T-helper 2 cell treated with Interferon-gamma antibody and Interleukin-4, amounts not matched to agents 5 μg/mL and 100 μg/mL, for 36 hours (primary cell): ENCODE measurements at regions not wholly inside any gene's neighbourhood (a gene's known extent, or its start where the extent isn't known, plus 50 kb on each side); places are given as distances from the start of the nearest gene placed in this dataset.
"Not testable (repeated sequence)": the region's sequence is repeated elsewhere in the genome, so short reads cannot be mapped to it uniquely, and the experiment has no call there.

Source experiments
- DNase-seq: peaks from one replicate; pipeline ENCODE4 v3.0.0; 2021; ENCODE audit warnings: low spot score
- H3K27ac Mint-ChIP-seq: one replicate; pipeline ENCODE4 v1.8.0; 2021; ENCODE audit warnings: mild to moderate bottlenecking, mixed read lengths
- H3K27me3 Mint-ChIP-seq: one replicate; pipeline ENCODE4 v1.8.0; 2021; ENCODE audit warnings: low read depth, mixed read lengths
- H3K36me3 Mint-ChIP-seq: one replicate; pipeline ENCODE4 v1.8.0; 2021; ENCODE audit warnings: low read depth, mixed read lengths
- H3K4me1 Mint-ChIP-seq: one replicate; pipeline ENCODE4 v1.8.0; 2021; ENCODE audit warnings: low read depth, mixed read lengths
- H3K4me3 Mint-ChIP-seq: one replicate; pipeline ENCODE4 v1.8.0; 2022; ENCODE audit warnings: mild to moderate bottlenecking, moderate library complexity, mixed read lengths
- H3K9me3 Mint-ChIP-seq: one replicate; pipeline ENCODE4 v1.8.0; 2021; ENCODE audit warnings: mixed read lengths

GRCh38 chr13:34383728-34384127 is 558.3 kb upstream of the NBEA start:
- no peaks in the 10 kb centered on the region for H3K36me3 Mint-ChIP-seq
- no peaks in the 10 kb centered on the region for H3K4me1 Mint-ChIP-seq
- no peak overlapping the region for H3K4me3 Mint-ChIP-seq

DNA sequence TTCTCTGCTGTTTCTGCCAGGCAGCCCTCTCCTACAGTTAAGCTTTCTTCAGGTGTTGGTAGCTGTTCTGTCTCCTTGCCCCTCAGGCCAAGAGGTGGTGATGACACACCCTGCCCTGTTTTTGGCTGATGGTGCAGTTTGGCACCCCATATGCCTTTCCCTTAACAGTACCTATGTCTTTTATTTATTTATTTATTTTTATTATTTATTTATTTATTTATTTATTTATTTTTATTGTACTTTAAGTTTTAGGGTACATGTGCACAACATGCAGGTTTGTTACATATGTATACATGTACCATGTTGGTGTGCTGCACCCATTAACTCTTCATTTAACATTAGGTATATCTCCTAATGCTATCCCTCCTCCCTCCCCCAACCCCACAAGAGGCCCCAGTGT is 555.8 kb upstream of the NBEA start:
- not testable (repeated sequence) for H3K4me3 Mint-ChIP-seq, H3K27ac Mint-ChIP-seq, H3K36me3 Mint-ChIP-seq, DNase-seq, H3K27me3 Mint-ChIP-seq, H3K9me3 Mint-ChIP-seq, H3K4me1 Mint-ChIP-seq

More at GRCh38 chr13:34383728-34384127, 558.3 kb upstream of the NBEA start:
- no peak for DNase-seq
- H3K27ac Mint-ChIP-seq = no peak overlapping the region
- H3K9me3 Mint-ChIP-seq = peaks cover 5% of the 10 kb centered on the region
- H3K27me3 Mint-ChIP-seq = no peaks in the 10 kb centered on the region

DNA sequence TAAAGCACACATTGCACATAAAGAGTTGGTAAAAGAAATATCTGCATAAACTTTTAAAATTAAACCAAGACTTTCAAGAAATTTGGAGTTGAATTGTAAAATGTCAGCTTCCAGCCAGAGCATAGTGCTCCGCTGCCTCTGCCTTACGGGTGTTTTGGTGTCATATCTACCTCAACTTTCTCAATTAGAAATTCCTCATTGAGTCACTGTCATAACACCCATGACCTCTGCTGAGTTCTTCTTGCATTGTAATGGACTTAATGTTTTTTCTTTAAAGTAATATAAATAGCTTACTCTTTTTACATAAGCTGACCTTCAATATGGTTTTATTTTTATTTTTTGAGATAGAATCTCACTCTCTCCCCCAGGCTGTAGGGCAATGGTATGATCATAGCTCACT is 551.0 kb upstream of the NBEA start:
- no peaks in the 10 kb centered on the region for H3K36me3 Mint-ChIP-seq
- no peak overlapping the region for H3K4me3 Mint-ChIP-seq
- H3K9me3 Mint-ChIP-seq = peaks cover 14% of the 10 kb centered on the region
- DNase-seq = no peak
- no peaks in the 10 kb centered on the region for H3K4me1 Mint-ChIP-seq
- H3K27ac Mint-ChIP-seq = no peak overlapping the region
- no peaks in the 10 kb centered on the region for H3K27me3 Mint-ChIP-seq

DNA sequence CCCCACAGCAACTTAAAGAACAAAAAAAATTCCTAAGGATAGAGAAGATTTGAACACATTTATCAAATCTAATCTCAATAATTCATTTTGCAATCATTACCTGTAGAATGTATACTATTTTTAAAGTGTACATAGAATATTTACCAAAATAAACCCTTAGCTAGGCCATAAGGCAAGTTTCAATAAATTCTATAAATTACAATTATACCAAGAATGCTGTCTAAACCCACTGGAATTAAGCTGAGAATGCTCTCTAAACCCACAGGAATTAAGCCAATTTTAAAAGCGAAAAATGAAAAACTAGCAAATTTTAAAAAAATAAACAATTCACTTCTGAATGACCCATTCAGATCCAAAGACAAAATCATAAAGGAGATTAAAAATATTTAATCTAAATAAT is 540.4 kb upstream of the NBEA start:
- DNase-seq = no peak
- Mint-ChIP-seq H3K9me3 (peaks cover 35% of the 10 kb centered on the region), H3K27ac (no peak overlapping the region), H3K27me3 (no peaks in the 10 kb centered on the region), H3K4me3 (no peak overlapping the region), H3K36me3 (no peaks in the 10 kb centered on the region), H3K4me1 (no peaks in the 10 kb centered on the region)

DNA sequence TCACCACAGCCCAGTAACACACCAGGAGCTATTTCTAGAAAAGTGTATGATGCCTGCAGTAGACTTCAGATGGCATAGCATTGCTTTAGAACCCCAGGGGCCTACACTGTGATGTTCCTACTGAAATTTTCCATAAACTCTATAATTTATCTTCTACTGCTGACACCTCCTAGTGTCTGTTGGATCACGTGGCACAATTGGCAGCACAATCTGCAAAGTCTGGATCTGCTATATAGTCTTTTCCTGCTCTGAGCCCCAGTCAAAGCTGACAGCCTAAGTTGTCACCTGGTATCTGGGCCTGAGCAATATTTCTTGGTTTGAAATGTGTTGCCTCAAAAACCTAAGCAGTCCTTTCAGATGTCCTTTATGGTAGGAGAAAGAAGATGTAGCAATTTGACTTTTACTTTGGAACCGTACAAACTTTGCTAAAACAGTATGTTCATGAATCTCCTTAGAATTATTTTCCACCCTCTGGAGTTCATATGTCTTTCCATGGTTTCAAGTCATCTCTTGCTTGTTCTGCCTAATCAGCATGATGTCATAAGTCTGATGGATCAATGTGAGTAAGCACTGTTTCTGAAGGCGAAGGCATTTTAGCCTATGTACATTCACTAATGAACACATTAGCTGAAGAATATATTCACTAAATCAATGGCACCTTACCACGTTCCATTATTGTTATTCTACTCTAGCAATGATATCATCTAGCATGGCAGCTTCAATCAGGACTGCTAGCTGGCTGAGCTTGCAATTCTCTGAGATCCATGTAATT is 536.5 kb upstream of the NBEA start:
- no peak for DNase-seq
- Mint-ChIP-seq H3K4me1 (no peaks in the 10 kb centered on the region), H3K27me3 (no peaks in the 10 kb centered on the region), H3K36me3 (no peaks in the 10 kb centered on the region), H3K4me3 (no peak overlapping the region), H3K27ac (no peak overlapping the region), H3K9me3 (peaks cover 20% of the 10 kb centered on the region)

DNA sequence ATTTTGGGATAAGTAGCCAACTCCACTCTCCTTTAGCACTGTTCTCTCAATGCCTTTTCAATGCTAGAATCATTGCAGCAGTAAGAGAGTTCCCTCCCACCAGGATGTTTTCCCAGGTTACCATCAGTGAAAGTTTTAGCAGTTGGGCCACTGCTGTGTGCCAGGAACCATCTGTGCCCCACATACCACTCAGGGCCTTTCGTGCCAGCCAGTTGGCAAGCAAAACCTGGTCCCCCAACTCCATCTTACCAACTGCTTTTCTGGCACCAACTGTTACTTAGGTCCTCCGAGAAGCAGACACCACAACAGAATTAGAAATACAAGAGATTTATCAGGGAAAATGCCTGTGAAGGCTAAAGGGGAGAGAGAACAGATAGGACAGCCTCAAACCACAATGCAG is 533.4 kb upstream of the NBEA start:
- H3K27ac Mint-ChIP-seq = no peak overlapping the region
- DNase-seq = no peak
- H3K9me3 Mint-ChIP-seq = peaks cover 16% of the 10 kb centered on the region
- no peaks in the 10 kb centered on the region for H3K36me3 Mint-ChIP-seq
- no peak overlapping the region for H3K4me3 Mint-ChIP-seq
- no peaks in the 10 kb centered on the region for H3K4me1 Mint-ChIP-seq
- no peaks in the 10 kb centered on the region for H3K27me3 Mint-ChIP-seq

- DNase-seq = no peak
- Mint-ChIP-seq H3K27me3 (no peaks in the 10 kb centered on the region), H3K4me3 (no peak overlapping the region), H3K36me3 (no peaks in the 10 kb centered on the region), H3K27ac (no peak overlapping the region), H3K9me3 (peaks cover 16% of the 10 kb centered on the region), H3K4me1 (no peaks in the 10 kb centered on the region)
Measured at GRCh38 chr13:34409496-34410182, 532.4 kb upstream of the NBEA start.

GRCh38 chr13:34410678-34411077 is 531.4 kb upstream of the NBEA start:
- no peaks in the 10 kb centered on the region for H3K36me3 Mint-ChIP-seq
- no peak for DNase-seq

DNA sequence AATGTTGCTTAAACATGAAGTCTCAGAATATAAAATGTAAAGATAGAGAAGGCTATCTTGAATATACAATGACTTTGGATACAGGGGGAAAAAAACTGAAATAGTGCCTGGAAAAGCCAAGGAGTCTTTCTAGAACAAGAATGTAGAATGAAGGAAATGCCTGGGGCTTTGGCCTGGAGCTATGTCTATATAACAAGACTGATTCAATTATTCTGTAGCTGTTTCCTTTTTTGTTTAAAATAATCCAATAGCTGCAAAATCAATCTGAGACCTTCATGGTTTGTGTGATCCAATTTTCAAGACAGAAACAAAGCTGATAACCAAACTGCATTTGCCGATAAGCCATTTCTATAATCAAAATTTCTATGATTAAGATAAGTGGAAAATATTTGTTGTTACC is 530.9 kb upstream of the NBEA start:
- H3K36me3 Mint-ChIP-seq = no peaks in the 10 kb centered on the region
- H3K9me3 Mint-ChIP-seq = peaks cover 15% of the 10 kb centered on the region
- no peak overlapping the region for H3K4me3 Mint-ChIP-seq
- no peaks in the 10 kb centered on the region for H3K4me1 Mint-ChIP-seq
- H3K27me3 Mint-ChIP-seq = no peaks in the 10 kb centered on the region
- no peak for DNase-seq
- H3K27ac Mint-ChIP-seq = no peak overlapping the region

More at GRCh38 chr13:34410678-34411077, 531.4 kb upstream of the NBEA start:
- H3K27ac Mint-ChIP-seq = no peak overlapping the region
- no peaks in the 10 kb centered on the region for H3K4me1 Mint-ChIP-seq
- no peak overlapping the region for H3K4me3 Mint-ChIP-seq
- H3K27me3 Mint-ChIP-seq = no peaks in the 10 kb centered on the region
- peaks cover 15% of the 10 kb centered on the region for H3K9me3 Mint-ChIP-seq

DNA sequence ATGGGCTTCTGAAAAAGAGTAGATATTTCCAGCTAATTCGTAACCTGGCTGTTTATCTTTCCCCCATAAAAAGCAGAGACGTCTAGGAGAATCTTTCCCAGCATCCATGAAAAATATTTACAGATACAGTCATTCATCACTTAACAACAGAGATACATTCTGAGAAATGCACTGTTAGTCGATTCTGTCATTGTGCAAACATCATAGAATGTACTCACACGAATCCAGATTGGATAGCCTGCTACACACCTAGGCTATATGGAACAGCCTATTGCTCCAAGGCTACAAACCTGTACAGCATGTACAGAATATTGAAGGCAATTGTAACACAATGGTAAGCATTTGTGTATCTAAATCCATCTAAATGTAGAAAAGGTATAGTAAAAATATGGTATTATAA is 530.2 kb upstream of the NBEA start:
- Mint-ChIP-seq H3K4me1 (no peaks in the 10 kb centered on the region), H3K27ac (no peak overlapping the region), H3K27me3 (no peaks in the 10 kb centered on the region)

GRCh38 chr13:34412295-34412694 is 529.8 kb upstream of the NBEA start:
- Mint-ChIP-seq H3K4me3 (no peak overlapping the region), H3K4me1 (no peaks in the 10 kb centered on the region), H3K9me3 (peaks cover 15% of the 10 kb centered on the region), H3K36me3 (no peaks in the 10 kb centered on the region), H3K27me3 (no peaks in the 10 kb centered on the region), H3K27ac (no peak overlapping the region)
- no peak for DNase-seq

More for the DNA sequence above, 530.2 kb upstream of the NBEA start:
- DNase-seq = no peak
- Mint-ChIP-seq H3K4me3 (no peak overlapping the region), H3K9me3 (peaks cover 15% of the 10 kb centered on the region), H3K36me3 (no peaks in the 10 kb centered on the region)

GRCh38 chr13:34412817-34413375 is 529.2 kb upstream of the NBEA start:
- Mint-ChIP-seq H3K27ac (no peak overlapping the region), H3K4me3 (no peak overlapping the region), H3K9me3 (peaks cover 15% of the 10 kb centered on the region), H3K4me1 (no peaks in the 10 kb centered on the region), H3K36me3 (no peaks in the 10 kb centered on the region), H3K27me3 (no peaks in the 10 kb centered on the region)
- DNase-seq = no peak

GRCh38 chr13:34413538-34414210 is 528.4 kb upstream of the NBEA start:
- Mint-ChIP-seq H3K4me3 (no peak overlapping the region), H3K4me1 (no peaks in the 10 kb centered on the region), H3K9me3 (peaks cover 12% of the 10 kb centered on the region), H3K36me3 (no peaks in the 10 kb centered on the region), H3K27me3 (no peaks in the 10 kb centered on the region), H3K27ac (no peak overlapping the region)
- DNase-seq = no peak

DNA sequence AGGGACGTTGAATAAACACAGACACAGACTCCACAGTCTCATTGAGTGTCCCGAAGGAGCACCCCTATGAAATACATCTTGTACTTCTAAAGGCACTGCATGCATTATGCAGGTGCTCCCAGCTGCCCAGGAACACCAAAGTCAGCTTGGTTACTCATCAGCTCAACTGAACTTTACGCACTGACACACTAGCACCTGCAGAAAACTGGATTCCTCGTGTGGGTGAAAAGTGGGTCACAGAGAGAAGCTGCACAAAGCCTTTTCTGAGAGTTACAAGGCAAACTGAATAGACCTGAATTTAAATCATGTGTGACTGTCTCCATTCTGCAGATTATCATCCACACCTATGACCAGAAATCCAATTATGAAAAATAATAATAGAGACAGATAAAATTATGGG is 527.5 kb upstream of the NBEA start:
- no peaks in the 10 kb centered on the region for H3K4me1 Mint-ChIP-seq
- H3K27ac Mint-ChIP-seq = no peak overlapping the region
- DNase-seq = no peak
- no peaks in the 10 kb centered on the region for H3K27me3 Mint-ChIP-seq
- no peaks in the 10 kb centered on the region for H3K36me3 Mint-ChIP-seq
- no peak overlapping the region for H3K4me3 Mint-ChIP-seq
- H3K9me3 Mint-ChIP-seq = peaks cover 9% of the 10 kb centered on the region
